ENCODE measurements at regions not wholly inside any gene's neighbourhood (a gene's known extent, or its start where the extent isn't known, plus 50 kb on each side); places are given as distances from the start of the nearest gene placed in this dataset.

DNA sequence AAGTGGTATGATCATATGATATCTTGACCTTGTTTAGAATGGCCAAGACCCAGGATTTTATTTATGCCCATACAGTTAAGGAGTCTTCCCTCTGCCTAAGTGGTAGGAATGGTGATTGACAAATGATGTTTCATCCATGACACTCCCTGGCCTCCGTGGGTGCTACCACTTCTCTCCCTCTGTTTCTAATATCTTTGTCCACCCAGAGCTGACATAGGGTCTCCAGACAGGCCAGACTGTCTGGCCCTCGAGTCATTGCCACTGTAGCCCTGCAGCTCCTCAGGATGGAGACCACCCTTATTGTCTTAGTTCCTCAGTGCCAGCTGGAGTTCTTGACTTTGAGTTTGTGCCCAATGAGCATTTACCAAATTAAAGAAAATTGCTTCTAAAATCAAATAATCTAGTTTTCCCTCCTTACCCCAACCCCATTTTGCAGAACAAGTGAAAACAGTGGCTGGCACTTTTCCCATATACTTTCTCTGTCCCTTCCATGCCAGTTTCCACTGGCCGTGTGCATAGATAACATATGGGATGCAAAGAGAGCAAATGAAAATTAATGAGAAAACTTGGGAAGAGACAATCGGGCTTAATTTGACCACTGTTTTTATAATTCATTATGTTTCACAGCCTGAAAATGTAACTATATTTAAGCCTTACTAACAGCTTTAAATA lies 235.7 kb downstream of the NSG2 start:
- ATAC-seq: no peak
- peaks cover 19% of the 10 kb centered on the region for H3K27me3 ChIP-seq
- 61 to 66% methylated on average over 4 of the region's 4 CpGs for WGBS, 2 donors (ENCODE audit: low coverage in 1 of 2)
- no peaks in the 10 kb centered on the region for H3K36me3 ChIP-seq
- H3K4me1 ChIP-seq: no peaks in the 10 kb centered on the region
- H3K27ac ChIP-seq: no peak overlapping the region
- no peak overlapping the region for H3K4me3 ChIP-seq
- TF ChIP-seq POLR2A (IDR thresholded peaks at IDR 0.05) (no peak), CTCF (IDR thresholded peaks at IDR 0.05) (no peak), POLR2AphosphoS5 (IDR thresholded peaks at IDR 0.05) (no peak), EP300 (IDR thresholded peaks at IDR 0.05) (no peak)
- peaks cover 0 to 7% (median 0%) of the 10 kb centered on the region in 3 donors for H3K9me3 ChIP-seq

DNA sequence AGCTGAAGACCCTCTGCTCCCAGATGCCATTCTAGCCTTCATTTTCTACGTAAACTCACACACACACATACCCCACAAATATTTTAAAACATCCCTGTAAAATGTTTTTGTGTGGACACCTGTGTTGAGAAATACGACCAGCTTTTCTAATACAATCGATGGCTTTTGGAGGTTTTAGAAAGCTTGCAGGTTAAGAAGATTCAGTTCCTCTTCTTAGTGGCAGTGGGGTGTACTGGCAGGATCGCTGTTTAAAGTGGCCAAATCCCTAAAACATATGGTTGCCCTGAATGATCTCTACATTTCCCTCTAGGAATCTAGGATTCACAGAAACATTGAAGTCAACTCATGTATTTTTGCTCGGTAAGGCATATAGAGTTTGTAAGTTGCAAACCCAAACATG lies 236.3 kb downstream of the NSG2 start:
- no peak for TF ChIP-seq CTCF (IDR thresholded peaks at IDR 0.05)
- no peak for TF ChIP-seq EP300 (IDR thresholded peaks at IDR 0.05)
- TF ChIP-seq POLR2AphosphoS5 (IDR thresholded peaks at IDR 0.05): no peak
- no peak for TF ChIP-seq POLR2A (IDR thresholded peaks at IDR 0.05)
- ATAC-seq: no peak
- Histone ChIP-seq H3K27me3 (peaks cover 19% of the 10 kb centered on the region), H3K4me1 (no peaks in the 10 kb centered on the region), H3K4me3 (no peak overlapping the region), H3K27ac (no peak overlapping the region), H3K9me3 (peaks cover 0 to 7% (median 0%) of the 10 kb centered on the region in 3 donors), H3K36me3 (no peaks in the 10 kb centered on the region)
- 82% methylated on average over 5 of the region's 5 CpGs for WGBS, 2 donors (ENCODE audit: low coverage in 1 of 2)

DNA sequence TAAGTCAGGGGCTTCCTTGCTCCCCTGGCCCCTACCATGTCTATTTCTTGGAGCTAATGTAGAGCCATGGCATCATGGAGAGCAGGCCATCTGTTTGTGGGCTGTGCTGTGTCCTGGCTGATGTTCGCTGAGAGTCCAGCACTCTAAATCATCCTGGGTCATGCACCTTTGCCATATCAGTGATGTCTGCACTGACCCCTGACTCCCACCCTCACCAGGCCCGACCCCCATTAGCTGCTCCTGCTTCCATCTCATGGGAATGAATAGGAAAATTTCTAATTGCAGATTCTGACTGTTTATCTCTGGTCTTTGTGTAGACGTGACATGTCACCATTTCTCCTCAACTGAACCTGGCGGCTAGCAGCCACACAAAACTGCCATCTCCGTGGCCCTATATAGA lies 236.9 kb downstream of the NSG2 start:
- H3K4me3 ChIP-seq: no peak overlapping the region
- TF ChIP-seq EP300 (IDR thresholded peaks at IDR 0.05) (no peak), POLR2AphosphoS5 (IDR thresholded peaks at IDR 0.05) (no peak), CTCF (IDR thresholded peaks at IDR 0.05) (no peak), POLR2A (IDR thresholded peaks at IDR 0.05) (no peak)
- no peak for ATAC-seq
- H3K9me3 ChIP-seq: peaks cover 0 to 1% (median 0%) of the 10 kb centered on the region in 3 donors
- H3K4me1 ChIP-seq: no peaks in the 10 kb centered on the region
- 56 to 77% methylated on average over 4 of the region's 5 CpGs for WGBS, 2 donors (ENCODE audit: low coverage in 1 of 2)
- H3K36me3 ChIP-seq: no peaks in the 10 kb centered on the region
- H3K27ac ChIP-seq: no peak overlapping the region
- H3K27me3 ChIP-seq: peaks cover 19% of the 10 kb centered on the region

DNA sequence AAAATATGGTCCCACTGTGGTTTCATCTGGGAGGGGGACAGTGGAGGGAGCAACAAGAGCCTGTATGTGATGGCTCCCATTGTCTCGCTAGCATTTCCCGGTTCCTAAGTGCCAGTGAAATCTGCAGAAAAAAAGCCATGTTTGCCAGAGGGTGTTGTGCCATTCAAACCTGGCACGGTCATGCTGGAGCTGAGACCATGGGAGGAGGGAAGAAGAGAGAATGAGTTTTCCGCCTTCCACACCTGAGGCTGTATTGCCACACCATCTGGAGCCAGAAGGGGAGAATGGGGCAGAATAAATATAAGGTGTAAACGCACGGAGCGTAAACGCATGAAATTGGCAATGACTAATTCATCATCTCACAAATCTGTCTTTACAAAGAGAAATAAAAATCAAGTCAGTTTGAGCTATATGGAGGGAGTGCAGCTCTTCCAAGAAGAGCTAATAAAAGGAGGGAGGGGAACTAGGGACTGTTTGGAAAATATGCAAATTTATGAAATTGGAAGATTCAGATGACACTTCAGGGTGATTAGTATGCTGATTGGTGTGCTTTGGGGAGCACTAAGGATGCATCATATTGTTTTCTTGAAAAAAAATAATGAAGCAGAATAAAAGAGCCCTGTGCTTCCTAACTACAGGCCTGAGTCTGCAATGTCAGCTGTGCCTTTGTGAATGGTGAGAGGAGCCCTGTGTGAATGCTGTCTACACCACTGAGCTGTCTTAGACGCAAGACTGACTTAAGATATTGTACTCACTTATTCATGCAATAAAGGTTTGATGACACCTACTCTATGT lies 237.9 kb downstream of the NSG2 start:
- H3K27ac ChIP-seq: no peak overlapping the region
- H3K4me3 ChIP-seq: no peak overlapping the region
- WGBS, 2 donors (ENCODE audit: low coverage in 1 of 2): 68 to 90% methylated on average over 7 to 9 of the region's 9 CpGs
- peaks cover 19% of the 10 kb centered on the region for H3K27me3 ChIP-seq
- TF ChIP-seq CTCF (IDR thresholded peaks at IDR 0.05): no peak
- no peaks in the 10 kb centered on the region for H3K9me3 ChIP-seq
- ATAC-seq: no peak
- H3K36me3 ChIP-seq: no peaks in the 10 kb centered on the region
- H3K4me1 ChIP-seq: no peaks in the 10 kb centered on the region

DNA sequence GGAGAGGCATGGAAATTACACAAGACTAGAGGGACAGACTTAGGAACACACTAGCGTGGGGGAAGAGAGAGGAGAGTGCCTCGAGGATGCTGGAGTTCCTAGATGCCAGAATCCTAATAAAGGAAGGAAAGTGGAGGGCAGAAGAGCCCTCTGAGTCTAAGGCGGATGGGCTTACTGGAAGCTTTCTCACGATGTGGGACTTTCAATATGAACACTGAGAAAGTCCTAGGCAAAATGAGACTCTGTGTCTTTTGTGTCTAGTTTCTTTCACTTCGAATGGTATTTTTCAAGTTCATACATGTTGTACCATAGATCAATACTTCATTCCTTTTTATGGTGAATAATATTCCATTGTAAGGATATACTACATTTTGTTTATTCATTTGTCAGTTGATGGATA lies 239.4 kb downstream of the NSG2 start:
- H3K27me3 ChIP-seq: peaks cover 19% of the 10 kb centered on the region
- ATAC-seq: no peak
- no peak overlapping the region for H3K4me3 ChIP-seq
- TF ChIP-seq EP300 (IDR thresholded peaks at IDR 0.05): no peak
- no peak for TF ChIP-seq CTCF (IDR thresholded peaks at IDR 0.05)
- TF ChIP-seq POLR2AphosphoS5 (IDR thresholded peaks at IDR 0.05): no peak
- no peak for TF ChIP-seq POLR2A (IDR thresholded peaks at IDR 0.05)
- no peaks in the 10 kb centered on the region for H3K36me3 ChIP-seq
- no peak overlapping the region for H3K27ac ChIP-seq
- H3K4me1 ChIP-seq: no peaks in the 10 kb centered on the region
- no peaks in the 10 kb centered on the region for H3K9me3 ChIP-seq
- 66 to 70% methylated on average over 5 of the region's 5 CpGs for WGBS, 2 donors (ENCODE audit: low coverage in 1 of 2)

Data from gastroesophageal sphincter (tissue), 4 donors.